ENCODE measurements at regions not wholly inside any gene's neighbourhood (a gene's known extent, or its start where the extent isn't known, plus 50 kb on each side); places are given as distances from the start of the nearest gene placed in this dataset.

DNA sequence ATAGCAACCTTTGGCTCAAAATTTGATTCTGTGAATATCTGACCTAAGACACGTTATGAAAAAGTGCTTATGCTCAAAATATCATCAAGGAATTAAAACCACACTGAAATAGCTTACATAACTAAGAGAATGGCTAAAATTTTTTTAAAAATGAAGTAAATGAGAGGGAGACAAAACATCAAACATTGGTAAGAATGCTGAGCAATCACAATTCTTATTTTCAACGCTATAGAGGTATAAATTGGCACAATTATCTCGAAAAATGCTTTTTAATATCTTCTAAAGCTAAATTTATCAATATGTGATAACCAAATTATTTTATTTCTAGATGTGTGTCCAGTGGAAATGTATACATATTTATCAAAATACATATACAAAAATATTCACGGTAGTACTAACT, 381.3 kb downstream of the ANXA1 start:
- Histone ChIP-seq H3K4me1 (ENCODE audit: insufficient read depth) (peaks cover 16% of the 10 kb centered on the region; the same call in 1 of the 2 replicates), H3F3A (replicated peaks; ENCODE audit: low read depth) (no peaks in the 10 kb centered on the region), H3K4me2 (no peak overlapping the region), H4K20me1 (replicated peaks; ENCODE audit: insufficient read depth) (no peaks in the 10 kb centered on the region), H3K27me3 (ENCODE audit: insufficient read depth) (no peaks in the 10 kb centered on the region), H2AFZ (no peak overlapping the region), H3K27ac (ENCODE audit: low read depth) (no peak overlapping the region), H3K4me3 (no peak overlapping the region), H3K36me3 (ENCODE audit: insufficient read depth) (no peaks in the 10 kb centered on the region), H3K79me2 (replicated peaks; ENCODE audit: insufficient read depth) (no peaks in the 10 kb centered on the region), H3K9me2 (ENCODE audit: insufficient read depth) (no peaks in the 10 kb centered on the region; the same call in 1 of the 2 replicates)
- Mint-ChIP-seq H3K9me3 (no peaks in the 10 kb centered on the region), H3K4me3 (no peak overlapping the region), H3K27ac (no peak overlapping the region), H3K4me1 (peaks cover 17% of the 10 kb centered on the region), H3K27me3 (ENCODE audit: insufficient read depth, low read depth, poor library complexity) (no peaks in the 10 kb centered on the region), H3K36me3 (ENCODE audit: low read depth) (no peaks in the 10 kb centered on the region)
- no peak for TF ChIP-seq EZH2 (IDR thresholded peaks at IDR 0.05; ENCODE audit: low read depth, unreplicated experiment)
- no peak for TF ChIP-seq JUNB (IDR thresholded peaks at IDR 0.05; ENCODE audit: unreplicated experiment)
- TF ChIP-seq, protein P1, sequence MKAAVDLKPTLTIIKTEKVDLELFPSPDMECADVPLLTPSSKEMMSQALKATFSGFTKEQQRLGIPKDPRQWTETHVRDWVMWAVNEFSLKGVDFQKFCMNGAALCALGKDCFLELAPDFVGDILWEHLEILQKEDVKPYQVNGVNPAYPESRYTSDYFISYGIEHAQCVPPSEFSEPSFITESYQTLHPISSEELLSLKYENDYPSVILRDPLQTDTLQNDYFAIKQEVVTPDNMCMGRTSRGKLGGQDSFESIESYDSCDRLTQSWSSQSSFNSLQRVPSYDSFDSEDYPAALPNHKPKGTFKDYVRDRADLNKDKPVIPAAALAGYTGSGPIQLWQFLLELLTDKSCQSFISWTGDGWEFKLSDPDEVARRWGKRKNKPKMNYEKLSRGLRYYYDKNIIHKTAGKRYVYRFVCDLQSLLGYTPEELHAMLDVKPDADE (IDR thresholded peaks at IDR 0.05): no peak
- TF ChIP-seq EZH2phosphoT487 (IDR thresholded peaks at IDR 0.05; ENCODE audit: unreplicated experiment): no peak
- DNase-seq (ENCODE audit: low spot score): no peak
- ATAC-seq: no peak

DNA sequence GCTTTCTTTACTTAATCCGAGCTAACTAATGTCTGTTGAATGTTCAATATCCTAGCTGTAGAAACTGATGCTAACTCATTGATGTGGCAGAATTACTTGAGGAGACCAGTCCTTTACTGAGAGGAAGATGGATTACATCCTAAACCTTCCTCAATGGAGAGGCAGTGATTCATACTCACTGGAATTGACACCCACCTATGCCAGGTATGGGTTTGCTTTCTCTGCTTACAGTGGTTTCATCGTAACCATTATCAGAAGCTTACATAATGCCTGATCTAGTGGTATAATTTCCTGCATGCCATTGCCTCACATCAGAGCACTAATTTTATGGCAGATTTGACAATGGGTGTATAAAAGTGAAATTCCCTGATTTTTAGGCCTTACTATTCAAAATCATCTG, 384.7 kb downstream of the ANXA1 start:
- no peak overlapping the region for H3K4me3 ChIP-seq
- H2AFZ ChIP-seq: no peak overlapping the region
- ATAC-seq (no peak), DNase-seq (ENCODE audit: low spot score) (no peak)
- H3K9me2 ChIP-seq (ENCODE audit: insufficient read depth): no peaks in the 10 kb centered on the region; the same call in 1 of the 2 replicates
- no peak overlapping the region for H3K27ac ChIP-seq (ENCODE audit: low read depth)
- Mint-ChIP-seq H3K27me3 (ENCODE audit: insufficient read depth, low read depth, poor library complexity) (no peaks in the 10 kb centered on the region), H3K9me3 (no peaks in the 10 kb centered on the region), H3K27ac (no peak overlapping the region), H3K4me1 (peaks cover 3% of the 10 kb centered on the region; the same call in 2 of the 3 replicates), H3K4me3 (no peak overlapping the region), H3K36me3 (ENCODE audit: low read depth) (no peaks in the 10 kb centered on the region)
- no peak overlapping the region for H3K4me2 ChIP-seq
- no peaks in the 10 kb centered on the region for H4K20me1 ChIP-seq (replicated peaks; ENCODE audit: insufficient read depth)
- H3K27me3 ChIP-seq (ENCODE audit: insufficient read depth): no peaks in the 10 kb centered on the region
- H3K79me2 ChIP-seq (replicated peaks; ENCODE audit: insufficient read depth): no peaks in the 10 kb centered on the region
- no peaks in the 10 kb centered on the region for H3K36me3 ChIP-seq (ENCODE audit: insufficient read depth)
- H3F3A ChIP-seq (replicated peaks; ENCODE audit: low read depth): no peaks in the 10 kb centered on the region
- TF ChIP-seq, protein P2, sequence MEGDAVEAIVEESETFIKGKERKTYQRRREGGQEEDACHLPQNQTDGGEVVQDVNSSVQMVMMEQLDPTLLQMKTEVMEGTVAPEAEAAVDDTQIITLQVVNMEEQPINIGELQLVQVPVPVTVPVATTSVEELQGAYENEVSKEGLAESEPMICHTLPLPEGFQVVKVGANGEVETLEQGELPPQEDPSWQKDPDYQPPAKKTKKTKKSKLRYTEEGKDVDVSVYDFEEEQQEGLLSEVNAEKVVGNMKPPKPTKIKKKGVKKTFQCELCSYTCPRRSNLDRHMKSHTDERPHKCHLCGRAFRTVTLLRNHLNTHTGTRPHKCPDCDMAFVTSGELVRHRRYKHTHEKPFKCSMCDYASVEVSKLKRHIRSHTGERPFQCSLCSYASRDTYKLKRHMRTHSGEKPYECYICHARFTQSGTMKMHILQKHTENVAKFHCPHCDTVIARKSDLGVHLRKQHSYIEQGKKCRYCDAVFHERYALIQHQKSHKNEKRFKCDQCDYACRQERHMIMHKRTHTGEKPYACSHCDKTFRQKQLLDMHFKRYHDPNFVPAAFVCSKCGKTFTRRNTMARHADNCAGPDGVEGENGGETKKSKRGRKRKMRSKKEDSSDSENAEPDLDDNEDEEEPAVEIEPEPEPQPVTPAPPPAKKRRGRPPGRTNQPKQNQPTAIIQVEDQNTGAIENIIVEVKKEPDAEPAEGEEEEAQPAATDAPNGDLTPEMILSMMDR (conservative IDR thresholded peaks at IDR 0.05; ENCODE audit: low read depth in 2 of 2): no peak
- TF ChIP-seq JUNB (IDR thresholded peaks at IDR 0.05; ENCODE audit: unreplicated experiment) (no peak), ZNF331 (CRISPR knock-in tag; IDR thresholded peaks at IDR 0.05; ENCODE audit: low read depth) (no peak), EZH2phosphoT487 (IDR thresholded peaks at IDR 0.05; ENCODE audit: unreplicated experiment) (no peak), ZNF114 (CRISPR knock-in tag; IDR thresholded peaks at IDR 0.05) (no peak), POLR2AphosphoS5 (IDR thresholded peaks at IDR 0.05; ENCODE audit: low read depth) (no peak), STAT1 (IDR thresholded peaks at IDR 0.05; ENCODE audit: unreplicated experiment) (no peak)
- peaks cover 4% of the 10 kb centered on the region; the same call in 1 of the 2 replicates for H3K4me1 ChIP-seq (ENCODE audit: insufficient read depth)
